GM12891 (cell line): ENCODE measurements at regions not wholly inside any gene's neighbourhood (a gene's known extent, or its start where the extent isn't known, plus 50 kb on each side); places are given as distances from the start of the nearest gene placed in this dataset.

Source experiments
- PAX5 ChIP-seq: IDR thresholded peaks from 2 replicates; pipeline ENCODE4 v1.6.1; 2011; ENCODE audit warnings: low read length, moderate library complexity, mild to moderate bottlenecking; ENCODE audit not compliant: insufficient read depth, severe bottlenecking
- POLR2A ChIP-seq: IDR thresholded peaks from 2 replicates; pipeline ENCODE4 v1.6.1; 2011; ENCODE audit warnings: low read depth, low read length, control low read depth
- POLR2AphosphoS5 ChIP-seq: IDR thresholded peaks from 2 replicates; pipeline ENCODE4 v1.6.1; 2011; ENCODE audit warnings: low read depth, low read length, control low read depth
- POU2F2 ChIP-seq: IDR thresholded peaks from 2 replicates; pipeline ENCODE4 v1.6.1; 2011; ENCODE audit warnings: low read depth, mild to moderate bottlenecking, control low read depth, low read length, moderate library complexity
- SPI1 ChIP-seq: IDR thresholded peaks from 2 replicates; pipeline ENCODE4 v1.6.1; 2011; ENCODE audit warnings: low read depth, low read length, control low read depth
- TAF1 ChIP-seq: IDR thresholded peaks from 2 replicates; pipeline ENCODE4 v1.6.1; 2011; ENCODE audit warnings: low read depth, low read length, control low read depth

- TF ChIP-seq POLR2A (no peak), POLR2AphosphoS5 (no peak), POU2F2 (no peak), SPI1 (no peak), TAF1 (no peak), PAX5 (no peak)
Observed at GRCh38 chr1:212203630-212204029, 81.6 kb upstream of the PPP2R5A start.
